ENCODE measurements at regions not wholly inside any gene's neighbourhood (a gene's known extent, or its start where the extent isn't known, plus 50 kb on each side); places are given as distances from the start of the nearest gene placed in this dataset.
"Not testable (repeated sequence)": the region's sequence is repeated elsewhere in the genome, so short reads cannot be mapped to it uniquely, and the experiment has no call there.

GRCh38 chr10:37067576-37067975, 57.8 kb upstream of the ANKRD30A start:
- Mint-ChIP-seq H3K9me3 (peaks cover 38% of the 10 kb centered on the region), H3K27me3 (no peaks in the 10 kb centered on the region), H3K27ac (no peak overlapping the region), H3K4me3 (no peak overlapping the region), H3K4me1 (no peaks in the 10 kb centered on the region), H3K36me3 (ENCODE audit: low read depth) (no peaks in the 10 kb centered on the region)
- ATAC-seq (no peak), DNase-seq (no peak)

DNA sequence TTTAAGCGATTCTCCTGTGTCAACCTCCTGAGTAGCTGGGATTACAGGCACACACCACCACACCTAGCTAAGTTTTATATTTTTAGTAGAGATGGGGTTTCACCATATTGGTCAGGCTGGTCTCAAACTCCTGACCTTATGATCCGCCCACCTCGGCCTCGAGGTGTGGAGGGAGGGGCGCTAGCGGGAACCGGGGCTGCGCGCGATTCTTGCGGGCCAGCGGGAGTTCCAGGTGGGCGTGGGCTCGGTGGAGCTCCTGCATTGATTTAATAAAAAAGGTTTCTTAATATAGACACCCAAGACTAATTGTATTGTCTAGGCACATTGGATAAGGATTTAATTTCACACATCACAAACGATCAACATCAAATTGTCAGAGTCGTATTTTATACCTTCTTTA, 63.1 kb upstream of the ANKRD30A start:
- DNase-seq; H3K27ac Mint-ChIP-seq; H3K4me3 Mint-ChIP-seq; H3K36me3 Mint-ChIP-seq (ENCODE audit: low read depth); H3K27me3 Mint-ChIP-seq; ATAC-seq; H3K4me1 Mint-ChIP-seq: not testable (repeated sequence)
- peaks cover 10% of the 10 kb centered on the region for H3K9me3 Mint-ChIP-seq

- no peak for ATAC-seq
- H3K4me1 Mint-ChIP-seq, result no peaks in the 10 kb centered on the region
- no peak overlapping the region for H3K4me3 Mint-ChIP-seq
- H3K27ac Mint-ChIP-seq, result no peak overlapping the region
- no peak for DNase-seq
- H3K36me3 Mint-ChIP-seq (ENCODE audit: low read depth), result no peaks in the 10 kb centered on the region
- H3K9me3 Mint-ChIP-seq, result peaks cover 11% of the 10 kb centered on the region
- no peaks in the 10 kb centered on the region for H3K27me3 Mint-ChIP-seq
Measured at GRCh38 chr10:37057261-37057660, 68.1 kb upstream of the ANKRD30A start.

GRCh38 chr10:37053476-37053875, 71.9 kb upstream of the ANKRD30A start:
- peaks cover 14% of the 10 kb centered on the region for H3K9me3 Mint-ChIP-seq
- H3K27ac Mint-ChIP-seq, result no peak overlapping the region
- ATAC-seq (no peak), DNase-seq (no peak)
- H3K27me3 Mint-ChIP-seq, result no peaks in the 10 kb centered on the region
- no peak overlapping the region for H3K4me3 Mint-ChIP-seq
- no peaks in the 10 kb centered on the region for H3K4me1 Mint-ChIP-seq
- H3K36me3 Mint-ChIP-seq (ENCODE audit: low read depth), result no peaks in the 10 kb centered on the region

- H3K4me3 Mint-ChIP-seq; ATAC-seq; H3K4me1 Mint-ChIP-seq; H3K27ac Mint-ChIP-seq; H3K27me3 Mint-ChIP-seq; DNase-seq; H3K36me3 Mint-ChIP-seq (ENCODE audit: low read depth): not testable (repeated sequence)
- peaks cover 15% of the 10 kb centered on the region for H3K9me3 Mint-ChIP-seq
Measured at GRCh38 chr10:37049982-37050381, 75.4 kb upstream of the ANKRD30A start.

GRCh38 chr10:37044319-37044718, 81.1 kb upstream of the ANKRD30A start:
- DNase-seq; H3K27me3 Mint-ChIP-seq; H3K27ac Mint-ChIP-seq; H3K36me3 Mint-ChIP-seq (ENCODE audit: low read depth); H3K4me1 Mint-ChIP-seq; H3K4me3 Mint-ChIP-seq; H3K9me3 Mint-ChIP-seq; ATAC-seq: not testable (repeated sequence)

GRCh38 chr10:37035853-37036252, 89.5 kb upstream of the ANKRD30A start:
- Mint-ChIP-seq H3K4me1 (no peaks in the 10 kb centered on the region), H3K27ac (no peak overlapping the region)

DNA sequence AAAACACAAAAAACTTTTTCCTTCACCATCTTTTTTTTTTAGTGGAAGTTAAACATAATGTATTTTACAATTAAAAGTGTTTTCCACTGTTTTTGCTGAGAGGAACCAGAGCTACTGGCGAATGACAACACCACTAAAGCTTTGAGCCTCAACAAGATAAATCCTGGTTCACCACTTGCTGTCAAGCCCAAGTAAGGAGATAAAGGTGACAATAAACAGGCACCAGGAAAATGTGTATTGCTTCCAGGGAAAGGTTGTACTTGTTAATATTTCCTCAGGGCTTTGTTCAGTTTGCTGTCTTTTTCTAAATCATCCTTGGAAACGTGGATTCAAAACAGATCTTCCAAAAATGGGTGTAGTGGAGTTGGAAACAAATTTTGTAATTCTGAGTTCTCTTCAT, 109.9 kb upstream of the ANKRD30A start:
- Mint-ChIP-seq H3K27me3 (no peaks in the 10 kb centered on the region), H3K9me3 (peaks cover 14% of the 10 kb centered on the region), H3K4me1 (no peaks in the 10 kb centered on the region), H3K27ac (no peak overlapping the region), H3K36me3 (ENCODE audit: low read depth) (no peaks in the 10 kb centered on the region), H3K4me3 (no peak overlapping the region)
- DNase-seq, result no peak
- no peak for ATAC-seq

More at GRCh38 chr10:37035853-37036252, 89.5 kb upstream of the ANKRD30A start:
- ATAC-seq (no peak), DNase-seq (no peak)
- no peaks in the 10 kb centered on the region for H3K27me3 Mint-ChIP-seq
- H3K9me3 Mint-ChIP-seq, result no peaks in the 10 kb centered on the region
- no peaks in the 10 kb centered on the region for H3K36me3 Mint-ChIP-seq (ENCODE audit: low read depth)
- no peak overlapping the region for H3K4me3 Mint-ChIP-seq

DNA sequence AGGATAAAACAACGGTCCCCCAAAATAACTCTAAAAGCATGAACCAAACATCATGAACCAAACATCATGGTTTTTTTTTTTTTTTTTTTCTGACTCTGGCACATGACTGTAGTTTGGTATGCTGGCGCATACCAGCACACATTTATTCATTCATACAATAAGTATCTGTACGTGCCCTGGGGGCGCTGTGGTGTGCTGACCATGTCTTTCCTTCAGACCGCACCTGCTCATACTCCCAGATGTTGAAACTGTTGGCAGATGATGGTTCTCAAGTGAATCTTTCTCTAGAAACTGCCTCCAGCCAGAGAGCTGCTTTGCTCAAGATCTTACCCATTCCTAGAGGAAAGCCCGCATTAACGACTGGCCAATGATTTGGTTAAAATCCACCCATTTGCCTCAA, 114.7 kb upstream of the ANKRD30A start:
- ATAC-seq, result no peak
- Mint-ChIP-seq H3K36me3 (ENCODE audit: low read depth) (no peaks in the 10 kb centered on the region), H3K9me3 (peaks cover 8% of the 10 kb centered on the region), H3K4me3 (no peak overlapping the region), H3K27me3 (no peaks in the 10 kb centered on the region), H3K4me1 (no peaks in the 10 kb centered on the region), H3K27ac (no peak overlapping the region)
- DNase-seq, result no peak

- peaks cover 11% of the 10 kb centered on the region for H3K9me3 Mint-ChIP-seq
- ATAC-seq; DNase-seq; H3K4me1 Mint-ChIP-seq; H3K4me3 Mint-ChIP-seq; H3K27ac Mint-ChIP-seq; H3K36me3 Mint-ChIP-seq (ENCODE audit: low read depth); H3K27me3 Mint-ChIP-seq: not testable (repeated sequence)
Measured at GRCh38 chr10:37008276-37008675, 117.1 kb upstream of the ANKRD30A start.

DNA sequence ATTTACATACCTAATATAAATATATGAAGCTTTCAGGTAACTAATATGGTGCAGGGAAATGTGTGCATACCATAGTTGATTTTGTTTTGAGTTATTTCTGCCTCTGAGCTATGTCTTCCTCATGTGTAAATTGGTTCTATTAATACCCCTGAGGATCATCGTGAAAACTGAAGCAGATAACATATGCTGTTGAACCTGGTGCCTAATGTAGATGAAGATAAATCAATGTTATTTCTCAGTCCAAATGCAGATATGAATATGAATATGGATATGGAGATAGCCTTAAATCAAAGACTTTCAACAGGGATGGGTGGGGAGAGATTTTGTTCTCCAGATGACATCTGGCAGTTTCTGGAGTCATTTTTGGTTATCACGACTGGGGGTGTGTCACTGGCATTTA, 122.3 kb upstream of the ANKRD30A start:
- Mint-ChIP-seq H3K27me3 (no peaks in the 10 kb centered on the region), H3K4me1 (no peaks in the 10 kb centered on the region), H3K36me3 (ENCODE audit: low read depth) (no peaks in the 10 kb centered on the region), H3K4me3 (no peak overlapping the region), H3K27ac (no peak overlapping the region), H3K9me3 (peaks cover 14% of the 10 kb centered on the region)
- DNase-seq, result no peak
- ATAC-seq, result no peak

GRCh38 chr10:36995806-36996205, 129.6 kb upstream of the ANKRD30A start:
- H3K27ac Mint-ChIP-seq, result not testable (repeated sequence)

DNA sequence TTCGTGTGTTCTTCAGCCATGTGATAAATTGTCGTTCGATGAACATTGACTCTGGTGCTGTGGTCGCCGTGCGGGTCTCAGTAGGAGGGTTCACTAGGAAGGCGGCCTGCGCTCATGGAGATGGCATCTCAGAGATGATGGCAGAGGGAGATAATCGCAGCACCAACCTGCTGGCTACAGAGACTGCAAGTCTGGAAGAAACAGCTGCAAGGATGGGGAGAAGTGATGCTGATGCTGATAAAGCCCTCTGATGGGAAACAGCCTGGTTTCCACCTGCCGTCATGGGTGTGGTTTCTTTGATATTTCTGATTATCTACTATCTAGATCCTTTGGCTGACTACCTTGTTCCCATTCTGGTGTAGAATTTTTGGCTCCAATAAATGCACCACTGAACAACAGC, 130.5 kb upstream of the ANKRD30A start:
- DNase-seq (no peak), ATAC-seq (no peak)
- Mint-ChIP-seq H3K4me3 (no peak overlapping the region), H3K27ac (no peak overlapping the region), H3K27me3 (no peaks in the 10 kb centered on the region), H3K36me3 (ENCODE audit: low read depth) (no peaks in the 10 kb centered on the region), H3K9me3 (peaks cover 17% of the 10 kb centered on the region), H3K4me1 (no peaks in the 10 kb centered on the region)

More at GRCh38 chr10:36995806-36996205, 129.6 kb upstream of the ANKRD30A start:
- not testable (repeated sequence) for H3K36me3 Mint-ChIP-seq (ENCODE audit: low read depth); ATAC-seq; H3K4me3 Mint-ChIP-seq; DNase-seq; H3K27me3 Mint-ChIP-seq; H3K4me1 Mint-ChIP-seq
- H3K9me3 Mint-ChIP-seq, result peaks cover 14% of the 10 kb centered on the region

- no peaks in the 10 kb centered on the region for H3K36me3 Mint-ChIP-seq (ENCODE audit: low read depth)
- H3K27me3 Mint-ChIP-seq, result no peaks in the 10 kb centered on the region
- peaks cover 28% of the 10 kb centered on the region for H3K9me3 Mint-ChIP-seq
- DNase-seq, result no peak
- H3K4me1 Mint-ChIP-seq, result no peaks in the 10 kb centered on the region
- ATAC-seq, result no peak
- no peak overlapping the region for H3K27ac Mint-ChIP-seq
- H3K4me3 Mint-ChIP-seq, result no peak overlapping the region
Measured at GRCh38 chr10:36989233-36989632, 136.2 kb upstream of the ANKRD30A start.

GRCh38 chr10:36946598-36946997, 178.8 kb upstream of the ANKRD30A start:
- Mint-ChIP-seq H3K27me3 (no peaks in the 10 kb centered on the region), H3K27ac (no peak overlapping the region)

DNA sequence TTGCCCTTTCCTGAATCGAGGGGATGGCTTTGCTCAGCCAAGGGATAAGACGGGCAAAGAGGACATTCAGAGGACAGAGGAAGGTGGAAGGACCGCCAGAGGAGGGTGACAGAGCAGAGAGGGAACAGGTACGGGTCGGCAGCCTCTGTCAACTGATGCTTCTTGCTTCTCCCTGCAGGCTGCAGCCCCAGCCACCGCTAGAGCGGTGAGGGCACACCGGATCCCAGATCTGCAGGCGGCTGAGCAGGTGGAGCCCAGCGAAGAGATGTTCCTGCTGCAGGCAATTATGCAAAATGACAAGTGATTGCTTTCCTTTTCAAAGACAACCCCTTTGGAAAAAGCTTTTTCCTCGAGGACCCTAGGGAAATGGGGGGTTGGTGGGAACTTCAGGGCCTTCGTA, 181.9 kb upstream of the ANKRD30A start:
- Mint-ChIP-seq H3K36me3 (ENCODE audit: low read depth) (no peaks in the 10 kb centered on the region), H3K27ac (no peak overlapping the region), H3K4me3 (no peak overlapping the region), H3K27me3 (no peaks in the 10 kb centered on the region), H3K9me3 (peaks cover 6% of the 10 kb centered on the region), H3K4me1 (no peaks in the 10 kb centered on the region)
- no peak for DNase-seq
- no peak for ATAC-seq

More at GRCh38 chr10:36946598-36946997, 178.8 kb upstream of the ANKRD30A start:
- Mint-ChIP-seq H3K4me1 (no peaks in the 10 kb centered on the region), H3K9me3 (peaks cover 6% of the 10 kb centered on the region), H3K4me3 (no peak overlapping the region), H3K36me3 (ENCODE audit: low read depth) (no peaks in the 10 kb centered on the region)
- DNase-seq, result no peak
- no peak for ATAC-seq

All from activated naive CD8-positive, alpha-beta T cell treated with anti-CD3 and anti-CD28 coated beads, Interleukin-2, amount 50 U/mL, for 24 hours (primary cell).